ENCODE measurements at regions not wholly inside any gene's neighbourhood (a gene's known extent, or its start where the extent isn't known, plus 50 kb on each side); places are given as distances from the start of the nearest gene placed in this dataset.

- TF ChIP-seq MAFF (IDR thresholded peaks at IDR 0.05; ENCODE audit: low read length) (no peak), ARID2 (IDR thresholded peaks at IDR 0.05) (no peak), MAX (CRISPR knock-in tag; IDR thresholded peaks at IDR 0.05) (no peak), KLF16 (IDR thresholded peaks at IDR 0.05) (no peak), TBL1XR1 (IDR thresholded peaks at IDR 0.05; ENCODE audit: low read length in 2 of 2) (no peak), CTCF (IDR thresholded peaks at IDR 0.05 in 2 of 3, conservative IDR thresholded peaks at IDR 0.05 in 1 of 3; ENCODE audit: insufficient read depth in 2 of 3, low read depth in 1 of 3, low read length in 3 of 3) (no peak), NFYB (IDR thresholded peaks at IDR 0.05; ENCODE audit: extremely low read depth, insufficient read length) (no peak), EGR1 (conservative IDR thresholded peaks at IDR 0.05) (no peak)
These were observed 566.5 kb upstream of the IRAK1BP1 start for GRCh38 chr6:78300885-78301284.

All from K562 (cell line).